Endothelial cell of umbilical vein (primary cell): ENCODE measurements at regions not wholly inside any gene's neighbourhood (a gene's known extent, or its start where the extent isn't known, plus 50 kb on each side); places are given as distances from the start of the nearest gene placed in this dataset.
A peak's percentile ranks its signal among the peaks of the same experiment; 100 is the strongest.
"Not testable (repeated sequence)": the region's sequence is repeated elsewhere in the genome, so short reads cannot be mapped to it uniquely, and the experiment has no call there.

Source experiments
- BruUV-seq: library from RNA; stranded (reverse); fragments of 400-500 nt; replicated peaks from 2 replicates; lab custom pipeline; 2021; lab: Mats Ljungman, UMichigan
- CTCF ChIA-PET: fragments of 300-600, 350-600 bp; sonication (Branson Sonifier 250); formaldehyde crosslinking; loops from one replicate; lab custom pipeline; 2021; ENCODE audit warnings: antibody characterized with exemption, inconsistent platforms; lab: Charles Lee
- POLR2A ChIA-PET: fragments of 300-600, 350-600 bp; sonication (Branson Sonifier 250); formaldehyde crosslinking; loops from one replicate; lab custom pipeline; 2021; ENCODE audit warnings: antibody characterized with exemption, inconsistent platforms; lab: Charles Lee
- DNase-seq: peaks from one replicate; pipeline ENCODE4 v3.0.0-alpha.2; 2011; ENCODE audit warnings: low read depth, low spot score
- FAIRE-seq: peaks from 2 replicates; lab custom pipeline; 2011; peaks lifted over from hg19 to GRCh38; lab: Jason Lieb, UNC
- H2AFZ ChIP-seq: 2 replicates; pipeline ENCODE4 v1.6.0; 2012; ENCODE audit warnings: low read depth, low read length, control low read depth, inconsistent platforms
- H3K27ac ChIP-seq: 2 replicates; pipeline ENCODE4 v1.5.1; 2011; ENCODE audit warnings: low read depth, mild to moderate bottlenecking, control low read depth, low read length, moderate library complexity; ENCODE audit not compliant: insufficient read depth
- H3K27me3 ChIP-seq, 2 experiments: 2 replicates each; pipeline versions ENCODE4 v1.6.0 to v1.6.1; 2011; ENCODE audit warnings: low read length in 2 of 2, mixed read lengths in 1 of 2; ENCODE audit not compliant: control insufficient read depth in 2 of 2, insufficient read depth in 2 of 2
- H3K36me3 ChIP-seq, 2 experiments: 2 replicates in 1 of 2; 3 replicates in 1 of 2; pipeline ENCODE4 v1.5.1; 2011; ENCODE audit warnings: low read length in 2 of 2, mild to moderate bottlenecking in 1 of 2, moderate library complexity in 1 of 2; ENCODE audit not compliant: control insufficient read depth in 2 of 2, insufficient read depth in 2 of 2; ENCODE audit errors: extremely low read depth in 1 of 2
- H3K4me1 ChIP-seq: 3 replicates; pipeline ENCODE4 v1.5.1; 2011; ENCODE audit warnings: mild to moderate bottlenecking, low read length; ENCODE audit not compliant: control insufficient read depth, insufficient read depth; ENCODE audit errors: extremely low read depth
- H3K4me2 ChIP-seq: 2 replicates; pipeline ENCODE4 v1.6.1; 2011; ENCODE audit warnings: low read length, control low read depth, mixed read lengths; ENCODE audit not compliant: insufficient read depth
- H3K4me3 ChIP-seq, 3 experiments: fragments of 200-600 bp in 1 of 3; sonication (generic), shearing (Covaris generic) in 1 of 3; replicated peaks in 1 of 3; 2 replicates each; pipeline ENCODE4 v1.5.1; 2011 to 2016; ENCODE audit warnings: control low read depth in 3 of 3, low read length in 3 of 3, mild to moderate bottlenecking in 2 of 3, inconsistent platforms in 1 of 3, low read depth in 1 of 3, moderate library complexity in 1 of 3; ENCODE audit not compliant: insufficient read depth in 1 of 3
- H3K79me2 ChIP-seq: 2 replicates; pipeline ENCODE4 v1.6.0; 2012; ENCODE audit warnings: low read length, inconsistent platforms; ENCODE audit not compliant: control insufficient read depth, insufficient read depth
- H3K9ac ChIP-seq: replicated peaks from 2 replicates; pipeline ENCODE3; 2011; ENCODE audit warnings: low read length, control low read depth; ENCODE audit not compliant: insufficient read depth; ENCODE audit errors: extremely low read depth
- H3K9me1 ChIP-seq: replicated peaks from 3 replicates; pipeline ENCODE4 v1.6.0; 2011; ENCODE audit warnings: mild to moderate bottlenecking, low read length; ENCODE audit not compliant: control insufficient read depth, insufficient read depth; ENCODE audit errors: extremely low read depth
- H3K9me3 ChIP-seq: replicated peaks from 2 replicates; pipeline ENCODE4 v1.5.1; 2012; ENCODE audit warnings: low read length, inconsistent platforms; ENCODE audit not compliant: control insufficient read depth, insufficient read depth
- H4K20me1 ChIP-seq: replicated peaks from 2 replicates; pipeline ENCODE3; 2011; ENCODE audit warnings: mild to moderate bottlenecking, low read length; ENCODE audit not compliant: control insufficient read depth, insufficient read depth; ENCODE audit errors: extremely low read depth
- EZH2 ChIP-seq: IDR thresholded peaks from 2 replicates; pipeline ENCODE4 v1.6.1; 2012; ENCODE audit warnings: borderline replicate concordance, low read depth, mild to moderate bottlenecking, moderate library complexity, low read length, inconsistent platforms; ENCODE audit not compliant: severe bottlenecking
- FOS ChIP-seq: IDR thresholded peaks from 2 replicates; pipeline ENCODE4 v1.6.1; 2011; ENCODE audit warnings: mild to moderate bottlenecking, low read length, moderate library complexity, borderline replicate concordance; ENCODE audit not compliant: insufficient read depth
- GATA2 ChIP-seq: IDR thresholded peaks from 2 replicates; pipeline ENCODE4 v1.7.0; 2011; ENCODE audit warnings: low read depth, mild to moderate bottlenecking, moderate library complexity, mixed read lengths, low read length; ENCODE audit not compliant: insufficient read length, insufficient read depth
- JUN ChIP-seq: IDR thresholded peaks from 2 replicates; pipeline ENCODE4 v1.6.1; 2011; ENCODE audit warnings: borderline replicate concordance, low read depth; ENCODE audit not compliant: insufficient read length, insufficient read depth
- MAX ChIP-seq: IDR thresholded peaks from 2 replicates; pipeline ENCODE4 v1.6.1; 2011; ENCODE audit not compliant: insufficient read depth, insufficient read length
- MYC ChIP-seq: IDR thresholded peaks from one replicate; pipeline ENCODE4 v1.6.1; 2011; ENCODE audit warnings: mild to moderate bottlenecking, low read depth, low read length
- POLR2A ChIP-seq: IDR thresholded peaks from 2 replicates; pipeline ENCODE4 v1.6.1; 2012; ENCODE audit warnings: low read depth, mild to moderate bottlenecking, control low read depth, low read length
- POLR2AphosphoS5 ChIP-seq: IDR thresholded peaks from 2 replicates; pipeline ENCODE4 v1.6.1; 2012; ENCODE audit warnings: low read depth, mild to moderate bottlenecking, control low read depth, low read length, moderate library complexity; ENCODE audit not compliant: insufficient read depth
- dilution Hi-C: fragments of 300-500 bp; cut with MboI; formaldehyde crosslinking; loops from one replicate; pipeline ENCODE4 v1.15.0; 2019; ENCODE audit warnings: low sequenced_read_pairs; ENCODE audit not compliant: extremely low pct_ligation_motif_present
- intact Hi-C: fragments of 100-400 bp; cut with micrococcal nuclease; formaldehyde crosslinking; loops from one replicate; pipeline ENCODE4 v1.10.0; 2022
- TF ChIP-seq, protein P1 (sequence below), 2 donors: IDR thresholded peaks; 1 replicate in 1 of 2; 2 replicates in 1 of 2; pipeline ENCODE4 v1.5.1; 2011; ENCODE audit warnings: low read length in 2 of 2, mild to moderate bottlenecking in 2 of 2, moderate library complexity in 2 of 2, control low read depth in 1 of 2, inconsistent platforms in 1 of 2, low read depth in 1 of 2; ENCODE audit not compliant: insufficient read depth in 1 of 2; ENCODE audit errors: extremely low read depth in 1 of 2

DNA sequence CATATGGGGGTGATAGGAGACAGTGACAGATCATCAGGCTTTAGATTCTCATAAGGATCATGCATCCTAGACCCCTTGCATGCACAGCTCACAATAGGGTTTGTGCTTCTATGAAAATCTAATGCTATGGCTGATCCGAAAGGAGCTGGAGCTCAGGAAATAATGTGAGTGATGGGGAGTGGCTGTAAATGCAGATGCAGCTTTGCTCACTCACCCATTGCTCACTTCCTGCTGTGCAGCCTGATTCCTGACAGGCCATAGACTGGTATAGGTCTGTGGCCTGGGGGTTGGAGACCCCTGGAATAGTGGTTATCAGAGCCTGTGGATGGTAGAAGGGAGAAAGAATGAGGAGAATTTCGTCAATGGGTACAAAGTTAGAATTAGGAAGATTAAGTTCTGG lies 2751.1 kb downstream of the ARAP2 start:
- no peak overlapping the region for H3K27ac ChIP-seq

GRCh38 chr4:33494150-33494549 lies 2750.2 kb downstream of the ARAP2 start:
- no peaks in the 10 kb centered on the region for H3K4me1 ChIP-seq
- no peaks in the 10 kb centered on the region for H3K79me2 ChIP-seq
- no peak overlapping the region for H3K4me2 ChIP-seq
- CTCF ChIA-PET = no interaction called here
- BruUV-seq = no TSS peak
- no peaks in the 10 kb centered on the region for H3K9me3 ChIP-seq
- H3K27ac ChIP-seq = no peak overlapping the region
- TF ChIP-seq MYC (no peak), POLR2AphosphoS5 (no peak), JUN (no peak), EZH2 (no peak), GATA2 (no peak), MAX (no peak), FOS (no peak), POLR2A (no peak)
- TF ChIP-seq, protein P1, sequence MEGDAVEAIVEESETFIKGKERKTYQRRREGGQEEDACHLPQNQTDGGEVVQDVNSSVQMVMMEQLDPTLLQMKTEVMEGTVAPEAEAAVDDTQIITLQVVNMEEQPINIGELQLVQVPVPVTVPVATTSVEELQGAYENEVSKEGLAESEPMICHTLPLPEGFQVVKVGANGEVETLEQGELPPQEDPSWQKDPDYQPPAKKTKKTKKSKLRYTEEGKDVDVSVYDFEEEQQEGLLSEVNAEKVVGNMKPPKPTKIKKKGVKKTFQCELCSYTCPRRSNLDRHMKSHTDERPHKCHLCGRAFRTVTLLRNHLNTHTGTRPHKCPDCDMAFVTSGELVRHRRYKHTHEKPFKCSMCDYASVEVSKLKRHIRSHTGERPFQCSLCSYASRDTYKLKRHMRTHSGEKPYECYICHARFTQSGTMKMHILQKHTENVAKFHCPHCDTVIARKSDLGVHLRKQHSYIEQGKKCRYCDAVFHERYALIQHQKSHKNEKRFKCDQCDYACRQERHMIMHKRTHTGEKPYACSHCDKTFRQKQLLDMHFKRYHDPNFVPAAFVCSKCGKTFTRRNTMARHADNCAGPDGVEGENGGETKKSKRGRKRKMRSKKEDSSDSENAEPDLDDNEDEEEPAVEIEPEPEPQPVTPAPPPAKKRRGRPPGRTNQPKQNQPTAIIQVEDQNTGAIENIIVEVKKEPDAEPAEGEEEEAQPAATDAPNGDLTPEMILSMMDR (IDR thresholded peaks at IDR 0.05; ENCODE audit: extremely low read depth in 1 of 2, insufficient read depth in 1 of 2, low read depth in 1 of 2, low read length in 2 of 2) = no peak
- H3K36me3 ChIP-seq = no peaks in the 10 kb centered on the region
- no peak overlapping the region for H3K4me3 ChIP-seq
- H3K9ac ChIP-seq = no peak overlapping the region
- no peak overlapping the region for H2AFZ ChIP-seq
- no peaks in the 10 kb centered on the region for H3K9me1 ChIP-seq
- DNase-seq = no peak
- POLR2A ChIA-PET = no interaction called here
- intact Hi-C loops = no loop called here
- dilution Hi-C loops = no loop called here
- H4K20me1 ChIP-seq = no peaks in the 10 kb centered on the region
- FAIRE-seq = no peak
- H3K27me3 ChIP-seq = no peaks in the 10 kb centered on the region

More for the DNA sequence above, 2751.1 kb downstream of the ARAP2 start:
- CTCF ChIA-PET = no interaction called here
- DNase-seq (no peak), FAIRE-seq (no peak)
- H3K9me3 ChIP-seq = no peaks in the 10 kb centered on the region
- H3K4me3 ChIP-seq = no peak overlapping the region
- peak; percentile 44 for TF ChIP-seq FOS
- TF ChIP-seq MAX = no peak
- H3K9ac ChIP-seq = no peak overlapping the region
- BruUV-seq = no TSS peak
- no peaks in the 10 kb centered on the region for H3K9me1 ChIP-seq
- H2AFZ ChIP-seq = no peak overlapping the region
- H3K4me1 ChIP-seq = no peaks in the 10 kb centered on the region
- H3K4me2 ChIP-seq = no peak overlapping the region
- no peaks in the 10 kb centered on the region for H4K20me1 ChIP-seq
- intact Hi-C loops (no loop called here), dilution Hi-C loops (no loop called here)
- no peaks in the 10 kb centered on the region for H3K27me3 ChIP-seq
- POLR2A ChIA-PET = no interaction called here
- no peaks in the 10 kb centered on the region for H3K79me2 ChIP-seq
- no peaks in the 10 kb centered on the region for H3K36me3 ChIP-seq

- H3K27ac ChIP-seq, POLR2A ChIA-PET, H2AFZ ChIP-seq, H3K9me1 ChIP-seq, H3K79me2 ChIP-seq, dilution Hi-C loops, H3K4me2 ChIP-seq, FAIRE-seq, BruUV-seq, H3K4me1 ChIP-seq, H3K4me3 ChIP-seq, H4K20me1 ChIP-seq, H3K27me3 ChIP-seq, H3K9me3 ChIP-seq, CTCF ChIA-PET, H3K9ac ChIP-seq, DNase-seq, intact Hi-C loops, H3K36me3 ChIP-seq: not testable (repeated sequence)
Measured at GRCh38 chr4:33501587-33501986, 2742.7 kb downstream of the ARAP2 start.
